ENCODE measurements at regions not wholly inside any gene's neighbourhood (a gene's known extent, or its start where the extent isn't known, plus 50 kb on each side); places are given as distances from the start of the nearest gene placed in this dataset.

DNA sequence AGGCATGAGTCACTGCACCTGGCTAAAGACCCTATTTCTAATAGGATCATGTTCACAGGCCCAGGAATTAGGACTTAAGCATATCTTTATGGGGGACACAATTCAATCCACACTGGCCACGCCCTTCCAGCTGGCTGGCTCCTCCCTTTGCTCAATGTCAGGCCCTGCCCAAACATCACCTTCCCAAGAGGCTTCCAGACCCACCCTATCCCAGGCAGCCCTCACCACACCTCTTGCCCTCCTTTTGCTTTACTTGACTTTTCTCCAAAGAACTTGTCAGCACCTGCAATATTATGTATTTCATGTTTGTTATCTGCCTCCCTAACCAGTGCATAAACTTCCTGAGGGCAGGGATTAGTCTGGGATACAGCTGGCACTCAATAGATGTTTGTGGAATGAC, 109.6 kb upstream of the CDH5 start:
- H3K27ac ChIP-seq, result no peak overlapping the region
- 26 to 57% methylated on average over 1 of the region's 1 CpG for WGBS, 2 donors
- no peaks in the 10 kb centered on the region for H3K9me3 ChIP-seq
- TF ChIP-seq, protein P1, sequence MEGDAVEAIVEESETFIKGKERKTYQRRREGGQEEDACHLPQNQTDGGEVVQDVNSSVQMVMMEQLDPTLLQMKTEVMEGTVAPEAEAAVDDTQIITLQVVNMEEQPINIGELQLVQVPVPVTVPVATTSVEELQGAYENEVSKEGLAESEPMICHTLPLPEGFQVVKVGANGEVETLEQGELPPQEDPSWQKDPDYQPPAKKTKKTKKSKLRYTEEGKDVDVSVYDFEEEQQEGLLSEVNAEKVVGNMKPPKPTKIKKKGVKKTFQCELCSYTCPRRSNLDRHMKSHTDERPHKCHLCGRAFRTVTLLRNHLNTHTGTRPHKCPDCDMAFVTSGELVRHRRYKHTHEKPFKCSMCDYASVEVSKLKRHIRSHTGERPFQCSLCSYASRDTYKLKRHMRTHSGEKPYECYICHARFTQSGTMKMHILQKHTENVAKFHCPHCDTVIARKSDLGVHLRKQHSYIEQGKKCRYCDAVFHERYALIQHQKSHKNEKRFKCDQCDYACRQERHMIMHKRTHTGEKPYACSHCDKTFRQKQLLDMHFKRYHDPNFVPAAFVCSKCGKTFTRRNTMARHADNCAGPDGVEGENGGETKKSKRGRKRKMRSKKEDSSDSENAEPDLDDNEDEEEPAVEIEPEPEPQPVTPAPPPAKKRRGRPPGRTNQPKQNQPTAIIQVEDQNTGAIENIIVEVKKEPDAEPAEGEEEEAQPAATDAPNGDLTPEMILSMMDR (IDR thresholded peaks at IDR 0.05), result no peak
- TF ChIP-seq EP300 (IDR thresholded peaks at IDR 0.05), result no peak
- no peak for TF ChIP-seq POLR2AphosphoS5 (IDR thresholded peaks at IDR 0.05)
- no peak for TF ChIP-seq POLR2A (IDR thresholded peaks at IDR 0.05)
- H3K36me3 ChIP-seq, result no peaks in the 10 kb centered on the region
- no peaks in the 10 kb centered on the region for H3K27me3 ChIP-seq
- intact Hi-C loops (cut with DNase I), result no loop called here
- H3K4me3 ChIP-seq, result no peak overlapping the region
- DNase-seq, result peak; percentile 40
- H3K4me1 ChIP-seq, result peaks cover 0 to under 1% (median 0%) of the 10 kb centered on the region in 4 donors

DNA sequence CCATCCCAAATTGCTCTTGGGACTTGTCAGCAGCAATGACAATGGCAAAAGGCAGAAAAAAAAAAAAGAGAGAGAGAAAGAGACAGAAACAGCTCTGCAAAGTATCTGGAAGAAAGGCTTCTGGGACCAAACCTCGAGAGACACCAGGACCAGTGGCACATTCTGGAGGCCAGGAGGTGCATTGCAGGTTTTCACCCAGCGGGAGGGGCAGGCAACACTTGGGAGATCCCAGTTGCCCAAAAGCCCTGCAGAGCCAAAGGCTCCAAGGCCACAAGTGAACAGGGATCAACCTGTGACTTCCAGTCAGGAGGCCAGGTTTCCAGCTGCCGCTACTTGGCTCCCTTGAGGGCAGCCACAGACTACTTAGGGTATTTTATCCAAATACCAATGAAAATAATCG, 110.8 kb upstream of the CDH5 start:
- peaks cover 0 to 12% (median 10%) of the 10 kb centered on the region in 4 donors for H3K4me1 ChIP-seq
- H3K27ac ChIP-seq, result no peak overlapping the region
- H3K9me3 ChIP-seq, result no peaks in the 10 kb centered on the region
- no peaks in the 10 kb centered on the region for H3K27me3 ChIP-seq
- WGBS, 2 donors, result 78 to 85% methylated on average over 4 of the region's 4 CpGs
- H3K4me3 ChIP-seq, result no peak overlapping the region
- DNase-seq, result peak; percentile 32
- intact Hi-C loops (cut with DNase I), result no loop called here
- TF ChIP-seq, protein P1 (IDR thresholded peaks at IDR 0.05), result no peak
- TF ChIP-seq EP300 (IDR thresholded peaks at IDR 0.05), result no peak
- H3K36me3 ChIP-seq, result no peaks in the 10 kb centered on the region

DNA sequence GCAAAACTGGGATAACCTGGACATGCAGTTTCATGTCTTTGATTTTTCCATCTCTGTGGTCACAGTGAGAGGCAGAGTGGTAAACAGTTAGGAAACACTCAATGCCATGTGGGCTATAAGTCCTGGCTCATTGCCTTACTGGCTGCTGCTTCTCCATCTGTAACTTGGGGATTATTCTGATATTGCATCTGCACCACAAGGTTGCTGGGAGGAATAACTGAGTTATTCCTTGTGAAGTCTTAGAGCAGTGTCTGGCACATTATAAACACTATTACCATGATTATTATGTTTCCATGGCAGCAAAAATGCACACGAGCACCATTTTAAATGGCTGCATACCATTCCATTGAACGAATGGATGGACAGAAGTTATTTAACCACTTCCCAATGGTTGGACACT, 111.7 kb upstream of the CDH5 start:
- intact Hi-C loops (cut with DNase I), result no loop called here
- no peaks in the 10 kb centered on the region for H3K36me3 ChIP-seq
- peaks cover 0 to 21% (median 12%) of the 10 kb centered on the region in 4 donors for H3K4me1 ChIP-seq
- no peak overlapping the region for H3K4me3 ChIP-seq
- WGBS, 2 donors, result 49 to 74% methylated on average over 2 of the region's 2 CpGs
- TF ChIP-seq POLR2A (IDR thresholded peaks at IDR 0.05), result no peak
- no peak for TF ChIP-seq EP300 (IDR thresholded peaks at IDR 0.05)
- TF ChIP-seq, protein P1 (IDR thresholded peaks at IDR 0.05), result no peak
- TF ChIP-seq POLR2AphosphoS5 (IDR thresholded peaks at IDR 0.05), result no peak
- no peak overlapping the region for H3K27ac ChIP-seq
- no peak for DNase-seq
- no peaks in the 10 kb centered on the region for H3K9me3 ChIP-seq
- no peaks in the 10 kb centered on the region for H3K27me3 ChIP-seq

DNA sequence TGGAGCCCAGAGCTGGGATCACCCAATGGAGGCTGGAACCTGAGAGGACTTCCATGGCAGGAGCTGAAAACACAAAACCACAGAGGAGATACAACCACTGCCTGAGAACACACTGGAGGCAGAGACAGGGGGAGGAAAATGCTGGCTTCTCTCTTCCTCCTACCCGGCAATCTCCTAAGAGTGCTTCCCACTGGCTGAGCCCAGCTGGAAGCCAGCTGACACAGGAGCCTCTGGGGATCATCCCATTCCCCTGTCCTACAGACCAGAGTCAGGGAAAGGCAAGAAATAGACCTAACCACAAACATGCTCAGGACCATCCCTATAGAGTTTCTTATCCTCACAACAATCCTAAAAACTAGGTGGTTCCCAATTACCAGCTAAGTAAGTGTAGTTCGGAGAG, 112.4 kb upstream of the CDH5 start:
- H3K4me3 ChIP-seq, result no peak overlapping the region
- no peaks in the 10 kb centered on the region for H3K9me3 ChIP-seq
- peak; percentile 25 for DNase-seq
- H3K36me3 ChIP-seq, result no peaks in the 10 kb centered on the region
- H3K27ac ChIP-seq, result no peak overlapping the region
- H3K27me3 ChIP-seq, result no peaks in the 10 kb centered on the region
- no peak for TF ChIP-seq EP300 (IDR thresholded peaks at IDR 0.05)
- TF ChIP-seq POLR2A (IDR thresholded peaks at IDR 0.05), result no peak
- TF ChIP-seq POLR2AphosphoS5 (IDR thresholded peaks at IDR 0.05), result no peak
- TF ChIP-seq, protein P1 (IDR thresholded peaks at IDR 0.05), result no peak
- peaks cover 0 to 21% (median 12%) of the 10 kb centered on the region in 4 donors for H3K4me1 ChIP-seq
- WGBS, 2 donors, result 75 to 80% methylated on average over 2 of the region's 2 CpGs
- intact Hi-C loops (cut with DNase I), result no loop called here

DNA sequence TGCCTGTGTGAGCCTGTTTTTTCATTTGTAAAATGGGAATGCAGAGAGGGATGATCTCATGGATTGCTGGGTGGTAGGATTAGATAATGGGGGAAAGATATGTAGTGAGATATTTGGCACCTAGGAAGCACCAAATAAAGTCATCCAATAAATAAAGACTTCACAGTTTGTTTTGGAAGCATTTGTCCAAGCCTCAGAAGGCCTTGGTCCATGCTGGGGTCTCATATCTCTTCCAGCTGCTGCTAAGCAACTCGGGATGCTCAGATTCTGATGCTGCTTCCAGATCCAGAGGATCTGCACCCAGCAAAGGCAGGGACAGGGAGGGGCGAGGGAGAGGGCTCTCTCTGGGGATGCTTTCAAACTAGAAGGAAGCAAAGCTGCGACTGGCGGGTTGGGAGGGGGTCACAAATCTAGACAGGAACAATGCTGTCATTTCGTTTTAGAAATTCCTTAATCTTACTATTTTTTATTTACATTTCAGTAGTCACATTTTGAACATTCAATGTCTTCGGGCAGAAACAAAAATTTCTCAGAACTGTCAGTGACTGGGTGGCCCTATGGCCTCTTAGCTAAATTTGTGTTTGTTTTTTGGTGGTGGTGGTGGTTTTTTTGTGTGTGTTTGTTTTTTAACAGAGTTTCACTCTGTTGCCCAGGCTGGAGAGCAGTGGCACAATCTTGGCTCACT, 114.9 kb upstream of the CDH5 start:
- no peak for TF ChIP-seq EP300 (IDR thresholded peaks at IDR 0.05)
- TF ChIP-seq, protein P1 (IDR thresholded peaks at IDR 0.05), result no peak
- TF ChIP-seq POLR2AphosphoS5 (IDR thresholded peaks at IDR 0.05), result no peak
- TF ChIP-seq POLR2A (IDR thresholded peaks at IDR 0.05), result no peak
- H3K27ac ChIP-seq, result peak overlapping the region; percentile 31 to 53 (median 35)
- H3K9me3 ChIP-seq, result no peaks in the 10 kb centered on the region
- WGBS, 2 donors, result 72 to 79% methylated on average over 6 of the region's 6 CpGs
- H3K36me3 ChIP-seq, result no peaks in the 10 kb centered on the region
- H3K27me3 ChIP-seq, result no peaks in the 10 kb centered on the region
- H3K4me1 ChIP-seq, result peaks cover 0 to 35% (median 24%) of the 10 kb centered on the region in 4 donors
- DNase-seq, result peak; percentile 49
- intact Hi-C loops (cut with DNase I), result no loop called here
- no peak overlapping the region for H3K4me3 ChIP-seq
